Astrocyte (in vitro differentiated cells and primary cell): ENCODE measurements at regions not wholly inside any gene's neighbourhood (a gene's known extent, or its start where the extent isn't known, plus 50 kb on each side); places are given as distances from the start of the nearest gene placed in this dataset.

Experiments
- DNase-seq: peaks from one replicate; pipeline ENCODE4 v3.0.0-alpha.2; 2010; ENCODE audit warnings: low read depth
- FAIRE-seq: peaks from 2 replicates; lab custom pipeline; 2011; peaks lifted over from hg19 to GRCh38; lab: Jason Lieb, UNC
- H2AFZ ChIP-seq: 2 replicates; pipeline ENCODE4 v1.6.0; 2012; ENCODE audit warnings: low read depth, low read length, inconsistent platforms
- H3K27ac ChIP-seq: 2 replicates; pipeline ENCODE4 v1.5.1; 2011; ENCODE audit warnings: low read depth, low read length, inconsistent platforms
- H3K27me3 ChIP-seq: 2 replicates; pipeline ENCODE4 v1.6.0; 2011; ENCODE audit warnings: low read length, inconsistent platforms; ENCODE audit not compliant: insufficient read depth
- H3K36me3 ChIP-seq: 2 replicates; pipeline ENCODE4 v1.5.1; 2011; ENCODE audit warnings: low read length, inconsistent platforms; ENCODE audit not compliant: insufficient read depth
- H3K4me1 ChIP-seq: 2 replicates; pipeline ENCODE4 v1.5.1; 2011; ENCODE audit warnings: low read length, inconsistent platforms; ENCODE audit not compliant: insufficient read depth
- H3K4me2 ChIP-seq: 2 replicates; pipeline ENCODE4 v1.6.0; 2012; ENCODE audit warnings: low read length, inconsistent platforms
- H3K4me3 ChIP-seq: 2 replicates; pipeline ENCODE4 v1.5.1; 2011; ENCODE audit warnings: low read depth, mild to moderate bottlenecking, low read length, inconsistent platforms; ENCODE audit not compliant: insufficient read depth
- H3K79me2 ChIP-seq: 2 replicates; pipeline ENCODE4 v1.6.0; 2012; ENCODE audit warnings: mild to moderate bottlenecking, low read length, inconsistent platforms; ENCODE audit not compliant: insufficient read depth
- H3K9ac ChIP-seq: 2 replicates; pipeline ENCODE4 v1.6.0; 2012; ENCODE audit warnings: mild to moderate bottlenecking, low read length, inconsistent platforms
- H3K9me3 ChIP-seq: 2 replicates; pipeline ENCODE4 v1.5.1; 2012; ENCODE audit warnings: low read depth, mild to moderate bottlenecking, low read length, inconsistent platforms; ENCODE audit not compliant: insufficient read depth
- H4K20me1 ChIP-seq: 2 replicates; pipeline ENCODE4 v1.6.0; 2012; ENCODE audit warnings: low read length, inconsistent platforms; ENCODE audit not compliant: insufficient read depth
- H3K27ac Mint-ChIP-seq: one replicate; pipeline ENCODE4 v1.8.0; 2021; ENCODE audit warnings: mild to moderate bottlenecking, mixed read lengths; ENCODE audit not compliant: unreplicated experiment
- H3K27me3 Mint-ChIP-seq: one replicate; pipeline ENCODE4 v1.8.0; 2021; ENCODE audit warnings: low read depth, mixed read lengths; ENCODE audit not compliant: unreplicated experiment
- H3K36me3 Mint-ChIP-seq: one replicate; pipeline ENCODE4 v1.8.0; 2021; ENCODE audit warnings: low read depth, mixed read lengths; ENCODE audit not compliant: unreplicated experiment
- H3K4me1 Mint-ChIP-seq: one replicate; pipeline ENCODE4 v1.8.0; 2021; ENCODE audit warnings: low read depth, mixed read lengths; ENCODE audit not compliant: unreplicated experiment
- H3K4me3 Mint-ChIP-seq: one replicate; pipeline ENCODE4 v1.8.0; 2021; ENCODE audit warnings: mild to moderate bottlenecking, moderate library complexity, mixed read lengths; ENCODE audit not compliant: unreplicated experiment
- H3K9me3 Mint-ChIP-seq: one replicate; pipeline ENCODE4 v1.8.0; 2021; ENCODE audit warnings: mild to moderate bottlenecking, mixed read lengths; ENCODE audit not compliant: unreplicated experiment
- EZH2 ChIP-seq: IDR thresholded peaks from 2 replicates; pipeline ENCODE4 v1.6.1; 2012; ENCODE audit warnings: mild to moderate bottlenecking, low read length, inconsistent platforms; ENCODE audit not compliant: insufficient read depth
- TF ChIP-seq, protein P1 (sequence below): IDR thresholded peaks from 2 replicates; pipeline ENCODE4 v1.5.1; 2011; ENCODE audit warnings: low read depth, mild to moderate bottlenecking, inconsistent platforms, low read length, moderate library complexity; ENCODE audit not compliant: insufficient read depth

DNA sequence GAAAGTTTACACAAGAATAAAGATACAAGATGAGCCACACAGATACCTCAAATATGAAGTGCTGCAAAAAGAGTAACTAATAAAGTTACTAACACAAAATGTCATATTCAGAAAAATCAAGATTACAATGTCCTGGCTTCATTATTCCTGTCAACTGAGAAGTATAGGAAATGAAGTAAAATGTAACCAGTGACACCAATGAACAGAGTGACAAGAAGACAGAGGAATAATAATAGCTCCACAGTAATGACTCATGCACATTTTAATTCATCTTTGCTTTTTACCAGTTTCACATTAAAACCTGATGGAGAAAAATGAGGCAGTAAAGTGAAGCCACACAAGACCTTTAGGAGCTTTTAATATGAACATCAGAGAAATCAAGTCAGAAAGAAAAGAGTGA is 214.1 kb downstream of the ZBBX start:
- Histone ChIP-seq H2AFZ (no peak overlapping the region), H3K4me1 (no peaks in the 10 kb centered on the region), H3K27ac (no peak overlapping the region), H3K27me3 (no peaks in the 10 kb centered on the region), H3K79me2 (no peaks in the 10 kb centered on the region), H3K9ac (no peak overlapping the region), H3K36me3 (no peaks in the 10 kb centered on the region), H3K4me3 (no peak overlapping the region), H3K9me3 (no peaks in the 10 kb centered on the region), H4K20me1 (no peaks in the 10 kb centered on the region), H3K4me2 (no peak overlapping the region)
- no peaks in the 10 kb centered on the region for H3K27me3 Mint-ChIP-seq
- no peak for DNase-seq
- H3K9me3 Mint-ChIP-seq, result no peaks in the 10 kb centered on the region
- TF ChIP-seq, protein P1, sequence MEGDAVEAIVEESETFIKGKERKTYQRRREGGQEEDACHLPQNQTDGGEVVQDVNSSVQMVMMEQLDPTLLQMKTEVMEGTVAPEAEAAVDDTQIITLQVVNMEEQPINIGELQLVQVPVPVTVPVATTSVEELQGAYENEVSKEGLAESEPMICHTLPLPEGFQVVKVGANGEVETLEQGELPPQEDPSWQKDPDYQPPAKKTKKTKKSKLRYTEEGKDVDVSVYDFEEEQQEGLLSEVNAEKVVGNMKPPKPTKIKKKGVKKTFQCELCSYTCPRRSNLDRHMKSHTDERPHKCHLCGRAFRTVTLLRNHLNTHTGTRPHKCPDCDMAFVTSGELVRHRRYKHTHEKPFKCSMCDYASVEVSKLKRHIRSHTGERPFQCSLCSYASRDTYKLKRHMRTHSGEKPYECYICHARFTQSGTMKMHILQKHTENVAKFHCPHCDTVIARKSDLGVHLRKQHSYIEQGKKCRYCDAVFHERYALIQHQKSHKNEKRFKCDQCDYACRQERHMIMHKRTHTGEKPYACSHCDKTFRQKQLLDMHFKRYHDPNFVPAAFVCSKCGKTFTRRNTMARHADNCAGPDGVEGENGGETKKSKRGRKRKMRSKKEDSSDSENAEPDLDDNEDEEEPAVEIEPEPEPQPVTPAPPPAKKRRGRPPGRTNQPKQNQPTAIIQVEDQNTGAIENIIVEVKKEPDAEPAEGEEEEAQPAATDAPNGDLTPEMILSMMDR, result no peak
- no peak for TF ChIP-seq EZH2
- H3K4me1 Mint-ChIP-seq, result peaks cover 10% of the 10 kb centered on the region
- no peak overlapping the region for H3K27ac Mint-ChIP-seq
- H3K36me3 Mint-ChIP-seq, result no peaks in the 10 kb centered on the region
- H3K4me3 Mint-ChIP-seq, result no peak overlapping the region
- no peak for FAIRE-seq

DNA sequence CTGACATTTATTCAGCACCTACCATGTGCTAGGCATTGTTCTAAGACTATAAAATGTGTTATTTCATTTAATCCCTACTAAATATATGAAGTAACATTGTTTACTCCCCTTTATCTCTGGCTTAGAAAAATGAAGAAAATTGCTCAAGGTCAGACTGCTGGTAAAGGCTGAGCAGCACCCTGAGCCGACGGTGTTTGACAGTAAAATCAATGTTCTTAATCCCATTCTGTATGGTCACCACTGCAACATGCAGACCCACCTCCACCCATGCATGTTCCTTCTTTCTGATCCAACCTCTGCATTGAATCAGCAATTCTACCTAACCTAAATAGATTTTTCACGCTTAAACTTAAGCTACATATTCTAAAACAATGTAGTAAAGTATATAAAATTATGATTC is 216.5 kb downstream of the ZBBX start:
- Histone ChIP-seq H3K4me3 (no peak overlapping the region), H2AFZ (no peak overlapping the region), H3K4me2 (no peak overlapping the region), H3K9ac (no peak overlapping the region), H3K4me1 (no peaks in the 10 kb centered on the region), H3K79me2 (no peaks in the 10 kb centered on the region), H3K27me3 (no peaks in the 10 kb centered on the region), H4K20me1 (no peaks in the 10 kb centered on the region), H3K9me3 (no peaks in the 10 kb centered on the region), H3K36me3 (no peaks in the 10 kb centered on the region), H3K27ac (no peak overlapping the region)
- Mint-ChIP-seq H3K36me3 (no peaks in the 10 kb centered on the region), H3K27ac (no peak overlapping the region), H3K4me3 (no peak overlapping the region), H3K4me1 (peaks cover 10% of the 10 kb centered on the region), H3K9me3 (no peaks in the 10 kb centered on the region), H3K27me3 (no peaks in the 10 kb centered on the region)
- FAIRE-seq (no peak), DNase-seq (no peak)
- TF ChIP-seq EZH2, result no peak
- TF ChIP-seq, protein P1, result no peak

DNA sequence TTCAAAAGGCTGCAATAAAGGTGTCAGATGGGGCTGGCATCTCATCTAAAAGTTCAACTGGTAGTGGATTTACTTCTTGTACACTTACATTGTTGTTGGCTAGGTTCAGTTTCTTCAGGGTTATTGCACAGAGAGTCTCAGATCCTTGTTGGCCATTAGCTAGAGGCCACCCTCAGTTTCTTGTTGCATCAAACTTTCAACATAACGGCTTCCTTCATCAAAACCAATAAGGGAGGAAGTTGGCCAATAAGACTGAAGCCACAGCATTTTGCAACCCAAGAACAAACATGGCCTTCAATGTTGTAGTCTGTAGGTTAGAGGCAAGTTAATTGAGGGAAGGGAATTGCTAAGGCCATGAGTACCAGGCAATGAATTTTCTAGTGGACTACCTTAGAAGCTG is 218.0 kb downstream of the ZBBX start:
- H3K36me3 ChIP-seq, result no peaks in the 10 kb centered on the region
- H3K27me3 ChIP-seq, result no peaks in the 10 kb centered on the region
- H2AFZ ChIP-seq, result no peak overlapping the region
- H3K9ac ChIP-seq, result no peak overlapping the region
- H3K4me3 ChIP-seq, result no peak overlapping the region
- H4K20me1 ChIP-seq, result no peaks in the 10 kb centered on the region
- Mint-ChIP-seq H3K4me1 (peaks cover 7% of the 10 kb centered on the region), H3K4me3 (no peak overlapping the region), H3K36me3 (no peaks in the 10 kb centered on the region), H3K27me3 (no peaks in the 10 kb centered on the region), H3K9me3 (no peaks in the 10 kb centered on the region), H3K27ac (no peak overlapping the region)
- H3K4me2 ChIP-seq, result no peak overlapping the region
- no peaks in the 10 kb centered on the region for H3K9me3 ChIP-seq
- no peaks in the 10 kb centered on the region for H3K79me2 ChIP-seq
- no peak for TF ChIP-seq EZH2
- TF ChIP-seq, protein P1, result no peak
- H3K4me1 ChIP-seq, result no peaks in the 10 kb centered on the region
- DNase-seq (no peak), FAIRE-seq (no peak)
- H3K27ac ChIP-seq, result no peak overlapping the region
